Brain microvascular endothelial cell (primary cell): ENCODE measurements at regions not wholly inside any gene's neighbourhood (a gene's known extent, or its start where the extent isn't known, plus 50 kb on each side); places are given as distances from the start of the nearest gene placed in this dataset.

ENCODE experiments used
- DNase-seq: peaks from one replicate; pipeline ENCODE4 v3.0.0-alpha.2; 2020
- H3K27ac ChIP-seq: fragments of 250-450 bp; sonication (Bioruptor Pico); 2 replicates; pipeline ENCODE4 v1.5.1; 2020; ENCODE audit warnings: mild to moderate bottlenecking, moderate library complexity
- H3K27me3 ChIP-seq: fragments of 250-450 bp; sonication (Bioruptor Pico); replicated peaks from 2 replicates; pipeline ENCODE4 v1.5.1; 2020; ENCODE audit warnings: mild to moderate bottlenecking
- H3K36me3 ChIP-seq: fragments of 250-450 bp; sonication (Bioruptor Pico); replicated peaks from 2 replicates; pipeline ENCODE4 v1.5.1; 2020; ENCODE audit warnings: mild to moderate bottlenecking
- H3K4me3 ChIP-seq: 2 replicates; pipeline ENCODE4 v1.5.1; 2011; ENCODE audit warnings: low read depth, mild to moderate bottlenecking, control low read depth, low read length, moderate library complexity
- CTCF ChIP-seq: IDR thresholded peaks from 2 replicates; pipeline ENCODE4 v1.5.1; 2011; ENCODE audit warnings: low read depth, mild to moderate bottlenecking, moderate library complexity, low read length, control low read depth, inconsistent platforms; ENCODE audit errors: missing control alignments
- in situ Hi-C: cut with HindIII; loops from 2 replicates; pipeline ENCODE4 v1.10.0; 2017; ENCODE audit warnings: low sequenced_read_pairs, low pct_ligation_motif_present

GRCh38 chr10:130472236-130472635, 336.0 kb downstream of the GLRX3 start:
- H3K4me3 ChIP-seq: no peak overlapping the region
- H3K27me3 ChIP-seq: no peaks in the 10 kb centered on the region
- H3K27ac ChIP-seq: no peak overlapping the region
- no peak for TF ChIP-seq CTCF
- H3K36me3 ChIP-seq: no peaks in the 10 kb centered on the region
- in situ Hi-C loops: no loop called here
- no peak for DNase-seq

GRCh38 chr10:130474591-130474990, 338.4 kb downstream of the GLRX3 start:
- H3K27me3 ChIP-seq: no peaks in the 10 kb centered on the region
- DNase-seq: no peak
- in situ Hi-C loops: no loop called here
- H3K4me3 ChIP-seq: no peak overlapping the region
- H3K36me3 ChIP-seq: no peaks in the 10 kb centered on the region
- TF ChIP-seq CTCF: no peak
- H3K27ac ChIP-seq: no peak overlapping the region

- no peaks in the 10 kb centered on the region for H3K27me3 ChIP-seq
- H3K36me3 ChIP-seq: no peaks in the 10 kb centered on the region
- in situ Hi-C loops: no loop called here
- DNase-seq: no peak
- no peak for TF ChIP-seq CTCF
- H3K27ac ChIP-seq: no peak overlapping the region
- no peak overlapping the region for H3K4me3 ChIP-seq
Observed at GRCh38 chr10:130477360-130477759, 341.2 kb downstream of the GLRX3 start.

- DNase-seq: no peak
- no peaks in the 10 kb centered on the region for H3K36me3 ChIP-seq
- no peaks in the 10 kb centered on the region for H3K27me3 ChIP-seq
- H3K4me3 ChIP-seq: no peak overlapping the region
- no peak for TF ChIP-seq CTCF
- in situ Hi-C loops: no loop called here
- H3K27ac ChIP-seq: no peak overlapping the region
Observed at GRCh38 chr10:130479146-130479545, 343.0 kb downstream of the GLRX3 start.

GRCh38 chr10:130479926-130480325, 343.7 kb downstream of the GLRX3 start:
- in situ Hi-C loops: no loop called here
- Histone ChIP-seq H3K36me3 (no peaks in the 10 kb centered on the region), H3K27ac (no peak overlapping the region), H3K27me3 (no peaks in the 10 kb centered on the region), H3K4me3 (no peak overlapping the region)
- TF ChIP-seq CTCF: no peak
- no peak for DNase-seq

- Histone ChIP-seq H3K36me3 (no peaks in the 10 kb centered on the region), H3K4me3 (no peak overlapping the region), H3K27ac (no peak overlapping the region), H3K27me3 (no peaks in the 10 kb centered on the region)
- no peak for TF ChIP-seq CTCF
- no peak for DNase-seq
- in situ Hi-C loops: no loop called here
Observed at GRCh38 chr10:130480491-130480890, 344.3 kb downstream of the GLRX3 start.
